ENCODE measurements at regions not wholly inside any gene's neighbourhood (a gene's known extent, or its start where the extent isn't known, plus 50 kb on each side); places are given as distances from the start of the nearest gene placed in this dataset.
"Not testable (repeated sequence)": the region's sequence is repeated elsewhere in the genome, so short reads cannot be mapped to it uniquely, and the experiment has no call there.

- peaks cover 4% of the 10 kb centered on the region for H3K27me3 ChIP-seq (ENCODE audit: control insufficient read depth, insufficient read depth, low read length)
- peaks cover 9% of the 10 kb centered on the region for H3K27me3 Mint-ChIP-seq
- no peaks in the 10 kb centered on the region for H3K9me3 ChIP-seq (ENCODE audit: control insufficient read depth in 2 of 2, low read length in 2 of 2)
- H3K4me3 Mint-ChIP-seq: no peak overlapping the region
- ATAC-seq (ENCODE audit: low read depth in 2 of 2) (no peak), DNase-seq (no peak)
- H3K4me3 ChIP-seq (ENCODE audit: low read depth, low read length): no peak overlapping the region
- H3K4me1 Mint-ChIP-seq: peaks cover 0 to 10% (median 4%) of the 10 kb centered on the region in 4 donors
- H3K9me3 Mint-ChIP-seq: peaks cover 0 to 4% (median 0%) of the 10 kb centered on the region in 7 donors
- H3K36me3 Mint-ChIP-seq: no peaks in the 10 kb centered on the region
- H3K27ac ChIP-seq (ENCODE audit: insufficient read depth, low read length, poor library complexity, severe bottlenecking): no peak overlapping the region
- no peaks in the 10 kb centered on the region for H3K36me3 ChIP-seq (ENCODE audit: control insufficient read depth, insufficient read depth, low read length)
- no peaks in the 10 kb centered on the region for H3K4me1 ChIP-seq (ENCODE audit: control insufficient read depth, insufficient read depth, low read length, poor library complexity, severe bottlenecking)
- no peak overlapping the region for H3K27ac Mint-ChIP-seq
Measured at GRCh38 chr10:87603196-87603595, 56.5 kb upstream of the PAPSS2 start.

- Histone ChIP-seq H3K27me3 (ENCODE audit: control insufficient read depth, insufficient read depth, low read length) (peaks cover 4% of the 10 kb centered on the region), H3K4me3 (ENCODE audit: low read depth, low read length) (no peak overlapping the region), H3K36me3 (ENCODE audit: control insufficient read depth, insufficient read depth, low read length) (no peaks in the 10 kb centered on the region), H3K4me1 (ENCODE audit: control insufficient read depth, insufficient read depth, low read length, poor library complexity, severe bottlenecking) (no peaks in the 10 kb centered on the region), H3K9me3 (ENCODE audit: control insufficient read depth in 2 of 2, low read length in 2 of 2) (no peaks in the 10 kb centered on the region), H3K27ac (ENCODE audit: insufficient read depth, low read length, poor library complexity, severe bottlenecking) (no peak overlapping the region)
- no peak for ATAC-seq (ENCODE audit: low read depth in 2 of 2)
- H3K4me3 Mint-ChIP-seq: no peak overlapping the region
- H3K27ac Mint-ChIP-seq: no peak overlapping the region
- DNase-seq: no peak
- H3K36me3 Mint-ChIP-seq: no peaks in the 10 kb centered on the region
- peaks cover 0 to 10% (median 4%) of the 10 kb centered on the region in 4 donors for H3K4me1 Mint-ChIP-seq
- H3K9me3 Mint-ChIP-seq: peaks cover 0 to 4% (median 0%) of the 10 kb centered on the region in 7 donors
- peaks cover 14% of the 10 kb centered on the region for H3K27me3 Mint-ChIP-seq
Measured at GRCh38 chr10:87603769-87604168, 55.9 kb upstream of the PAPSS2 start.

GRCh38 chr10:87605628-87606251 lies 53.9 kb upstream of the PAPSS2 start:
- Mint-ChIP-seq H3K4me1 (peaks cover 0 to 10% (median 4%) of the 10 kb centered on the region in 4 donors), H3K9me3 (peaks cover 0 to 4% (median 0%) of the 10 kb centered on the region in 7 donors), H3K27ac (peak overlapping the region in 1 of 3 donors; percentile 29), H3K4me3 (no peak overlapping the region), H3K36me3 (no peaks in the 10 kb centered on the region), H3K27me3 (peaks cover 17% of the 10 kb centered on the region)
- ATAC-seq (ENCODE audit: low read depth in 2 of 2): no peak
- Histone ChIP-seq H3K4me1 (ENCODE audit: control insufficient read depth, insufficient read depth, low read length, poor library complexity, severe bottlenecking) (no peaks in the 10 kb centered on the region), H3K9me3 (ENCODE audit: control insufficient read depth in 2 of 2, low read length in 2 of 2) (no peaks in the 10 kb centered on the region), H3K27me3 (ENCODE audit: control insufficient read depth, insufficient read depth, low read length) (peaks cover 2% of the 10 kb centered on the region), H3K4me3 (ENCODE audit: low read depth, low read length) (no peak overlapping the region), H3K36me3 (ENCODE audit: control insufficient read depth, insufficient read depth, low read length) (no peaks in the 10 kb centered on the region), H3K27ac (ENCODE audit: insufficient read depth, low read length, poor library complexity, severe bottlenecking) (no peak overlapping the region)
- DNase-seq: no peak

- no peaks in the 10 kb centered on the region for H3K36me3 Mint-ChIP-seq
- no peaks in the 10 kb centered on the region for H3K4me1 Mint-ChIP-seq
- Histone ChIP-seq H3K27ac (ENCODE audit: insufficient read depth, low read length, poor library complexity, severe bottlenecking) (no peak overlapping the region), H3K27me3 (ENCODE audit: control insufficient read depth, insufficient read depth, low read length) (no peaks in the 10 kb centered on the region), H3K4me1 (ENCODE audit: control insufficient read depth, insufficient read depth, low read length, poor library complexity, severe bottlenecking) (no peaks in the 10 kb centered on the region), H3K36me3 (ENCODE audit: control insufficient read depth, insufficient read depth, low read length) (no peaks in the 10 kb centered on the region), H3K4me3 (ENCODE audit: low read depth, low read length) (no peak overlapping the region), H3K9me3 (ENCODE audit: control insufficient read depth in 2 of 2, low read length in 2 of 2) (no peaks in the 10 kb centered on the region)
- ATAC-seq (ENCODE audit: low read depth in 2 of 2) (no peak), DNase-seq (no peak)
- H3K27me3 Mint-ChIP-seq: peaks cover 22% of the 10 kb centered on the region
- H3K4me3 Mint-ChIP-seq: no peak overlapping the region
- H3K9me3 Mint-ChIP-seq: peaks cover 0 to 6% (median 2%) of the 10 kb centered on the region in 7 donors
- no peak overlapping the region for H3K27ac Mint-ChIP-seq
Measured at GRCh38 chr10:87608756-87609155, 50.9 kb upstream of the PAPSS2 start.

GRCh38 chr10:87609563-87609962 lies 50.1 kb upstream of the PAPSS2 start:
- ATAC-seq (ENCODE audit: low read depth in 2 of 2); DNase-seq; H3K9me3 ChIP-seq (ENCODE audit: control insufficient read depth in 2 of 2, low read length in 2 of 2); H3K4me1 Mint-ChIP-seq; H3K9me3 Mint-ChIP-seq; H3K27ac ChIP-seq (ENCODE audit: insufficient read depth, low read length, poor library complexity, severe bottlenecking); H3K4me3 ChIP-seq (ENCODE audit: low read depth, low read length); H3K27ac Mint-ChIP-seq; H3K4me3 Mint-ChIP-seq; H3K36me3 ChIP-seq (ENCODE audit: control insufficient read depth, insufficient read depth, low read length); H3K4me1 ChIP-seq (ENCODE audit: control insufficient read depth, insufficient read depth, low read length, poor library complexity, severe bottlenecking); H3K27me3 ChIP-seq (ENCODE audit: control insufficient read depth, insufficient read depth, low read length); H3K36me3 Mint-ChIP-seq: not testable (repeated sequence)
- H3K27me3 Mint-ChIP-seq: peaks cover 28% of the 10 kb centered on the region

All from CD4-positive, CD25-positive, alpha-beta regulatory T cell (primary cell).